Osteoblast (primary cell): ENCODE measurements at regions not wholly inside any gene's neighbourhood (a gene's known extent, or its start where the extent isn't known, plus 50 kb on each side); places are given as distances from the start of the nearest gene placed in this dataset.

ENCODE experiments used
- DNase-seq: peaks from one replicate; pipeline ENCODE4 v3.0.0; 2011; ENCODE audit warnings: low spot score, mixed read lengths; ENCODE audit not compliant: insufficient read length; ENCODE audit errors: missing footprints
- H2AFZ ChIP-seq: 2 replicates; pipeline ENCODE4 v1.6.0; 2011; ENCODE audit warnings: mild to moderate bottlenecking, low read length
- H3K27ac ChIP-seq: 2 replicates; pipeline ENCODE4 v1.5.1; 2011; ENCODE audit warnings: mild to moderate bottlenecking, low read depth, low read length, moderate library complexity
- H3K27me3 ChIP-seq: 2 replicates; pipeline ENCODE4 v1.6.0; 2012; ENCODE audit warnings: mild to moderate bottlenecking, control low read depth, inconsistent platforms, low read length, moderate library complexity; ENCODE audit not compliant: insufficient read depth
- H3K36me3 ChIP-seq: 2 replicates; pipeline ENCODE4 v1.5.1; 2011; ENCODE audit warnings: mild to moderate bottlenecking, low read length, control low read depth, moderate library complexity; ENCODE audit not compliant: insufficient read depth
- H3K4me1 ChIP-seq: 2 replicates; pipeline ENCODE4 v1.5.1; 2011; ENCODE audit warnings: mild to moderate bottlenecking, low read length, control low read depth, moderate library complexity; ENCODE audit not compliant: insufficient read depth
- H3K4me2 ChIP-seq: 2 replicates; pipeline ENCODE4 v1.6.0; 2011; ENCODE audit warnings: mild to moderate bottlenecking, low read length; ENCODE audit not compliant: insufficient read depth
- H3K4me3 ChIP-seq: fragments of 200-600 bp; sonication (generic); 3 replicates; pipeline ENCODE4 v1.5.1; 2012; ENCODE audit warnings: mild to moderate bottlenecking, low read length, inconsistent platforms; ENCODE audit not compliant: insufficient read depth
- H3K79me2 ChIP-seq: 2 replicates; pipeline ENCODE4 v1.6.0; 2012; ENCODE audit warnings: mild to moderate bottlenecking, low read length, control low read depth, inconsistent platforms; ENCODE audit not compliant: insufficient read depth
- H3K9me3 ChIP-seq: 2 replicates; pipeline ENCODE4 v1.5.1; 2011; ENCODE audit warnings: low read depth, low read length, control low read depth
- H4K20me1 ChIP-seq: 2 replicates; pipeline ENCODE4 v1.6.0; 2012; ENCODE audit warnings: mild to moderate bottlenecking, low read length, control low read depth; ENCODE audit not compliant: insufficient read depth
- CTCF ChIP-seq: IDR thresholded peaks from 2 replicates; pipeline ENCODE4 v1.5.1; 2011; ENCODE audit warnings: mild to moderate bottlenecking, low read depth, low read length, moderate library complexity; ENCODE audit errors: extremely low read depth

- Histone ChIP-seq H3K27me3 (no peaks in the 10 kb centered on the region), H3K36me3 (no peaks in the 10 kb centered on the region), H4K20me1 (no peaks in the 10 kb centered on the region), H3K27ac (no peak overlapping the region), H3K4me1 (no peaks in the 10 kb centered on the region), H3K9me3 (no peaks in the 10 kb centered on the region), H2AFZ (no peak overlapping the region), H3K4me3 (no peak overlapping the region), H3K79me2 (no peaks in the 10 kb centered on the region), H3K4me2 (no peak overlapping the region)
- no peak for TF ChIP-seq CTCF
- no peak for DNase-seq
These were observed 468.4 kb downstream of the C3orf38 start for GRCh38 chr3:88618021-88618645.

- Histone ChIP-seq H3K4me2 (no peak overlapping the region), H2AFZ (no peak overlapping the region), H3K27me3 (no peaks in the 10 kb centered on the region), H3K36me3 (no peaks in the 10 kb centered on the region), H3K9me3 (no peaks in the 10 kb centered on the region), H3K79me2 (no peaks in the 10 kb centered on the region), H4K20me1 (no peaks in the 10 kb centered on the region), H3K4me1 (no peaks in the 10 kb centered on the region), H3K27ac (no peak overlapping the region), H3K4me3 (no peak overlapping the region)
- no peak for DNase-seq
- no peak for TF ChIP-seq CTCF
These were observed 471.8 kb downstream of the C3orf38 start for GRCh38 chr3:88621586-88621985.

DNA sequence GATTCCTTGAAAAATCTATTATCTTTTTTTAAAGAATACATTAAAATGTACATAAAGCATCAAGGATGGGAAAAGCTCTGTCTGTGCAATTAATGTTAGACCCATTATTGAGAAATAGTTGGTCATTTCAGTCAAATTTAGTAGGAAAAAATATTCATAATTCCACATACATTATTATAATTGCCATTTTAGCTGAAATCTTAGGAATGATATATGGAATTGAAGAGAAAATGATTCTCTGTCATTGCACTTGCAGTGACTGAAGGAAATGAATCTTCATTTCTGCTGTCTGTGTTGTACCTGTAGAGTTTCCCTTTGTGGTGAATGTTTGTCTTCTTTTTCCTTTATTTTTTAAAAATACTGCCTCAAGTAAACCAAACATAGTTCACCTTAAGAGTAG is 473.9 kb downstream of the C3orf38 start:
- H3K36me3 ChIP-seq: no peaks in the 10 kb centered on the region
- no peaks in the 10 kb centered on the region for H4K20me1 ChIP-seq
- H3K27ac ChIP-seq: no peak overlapping the region
- H3K4me3 ChIP-seq: no peak overlapping the region
- TF ChIP-seq CTCF: no peak
- DNase-seq: no peak
- no peaks in the 10 kb centered on the region for H3K27me3 ChIP-seq
- H3K4me2 ChIP-seq: no peak overlapping the region
- H2AFZ ChIP-seq: no peak overlapping the region
- H3K9me3 ChIP-seq: no peaks in the 10 kb centered on the region
- no peaks in the 10 kb centered on the region for H3K79me2 ChIP-seq
- no peaks in the 10 kb centered on the region for H3K4me1 ChIP-seq

DNA sequence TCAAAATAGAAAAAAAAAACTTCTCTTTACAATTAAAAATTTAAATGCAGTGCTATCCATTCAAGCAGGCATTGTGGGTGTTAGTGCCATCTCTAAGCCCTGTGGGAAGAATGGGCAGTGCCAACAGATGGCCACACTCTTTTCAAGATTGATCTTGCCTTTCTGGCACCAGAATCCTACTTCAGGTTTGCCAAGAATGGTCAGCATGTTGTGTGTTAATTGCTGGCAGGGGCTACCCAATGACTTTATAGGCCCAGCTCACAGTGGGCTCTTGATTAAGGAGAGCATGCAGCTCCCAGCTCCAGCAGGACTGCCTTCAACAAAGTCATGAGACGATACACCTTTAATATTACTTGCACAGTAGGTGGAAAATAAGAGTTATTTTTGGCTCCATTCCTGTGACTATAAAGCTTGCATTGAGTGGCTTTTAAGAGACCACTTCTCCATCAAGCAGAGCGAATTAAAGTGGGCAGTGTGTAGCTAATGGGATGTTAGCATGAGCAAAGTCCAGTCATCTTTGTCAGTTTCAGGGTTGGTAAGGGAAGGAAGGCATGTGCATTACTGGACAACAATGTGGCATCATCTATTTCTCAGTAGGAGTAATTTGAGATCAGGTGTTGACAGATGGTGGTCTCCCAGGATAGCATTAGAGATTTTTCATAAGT is 476.8 kb downstream of the C3orf38 start:
- Histone ChIP-seq H3K36me3 (no peaks in the 10 kb centered on the region), H3K9me3 (no peaks in the 10 kb centered on the region), H3K4me1 (no peaks in the 10 kb centered on the region), H3K27ac (no peak overlapping the region), H4K20me1 (no peaks in the 10 kb centered on the region), H3K79me2 (no peaks in the 10 kb centered on the region), H3K4me2 (no peak overlapping the region), H3K27me3 (no peaks in the 10 kb centered on the region), H3K4me3 (no peak overlapping the region), H2AFZ (no peak overlapping the region)
- no peak for TF ChIP-seq CTCF
- no peak for DNase-seq
